CD14-positive monocyte (primary cell): ENCODE measurements at regions not wholly inside any gene's neighbourhood (a gene's known extent, or its start where the extent isn't known, plus 50 kb on each side); places are given as distances from the start of the nearest gene placed in this dataset.

Source experiments
- DNase-seq, 3 donors: peaks; one replicate each; pipeline ENCODE4 v3.0.0-alpha.2; 2011 to 2022
- H2AFZ ChIP-seq: 2 replicates; pipeline ENCODE4 v1.6.0; 2012; ENCODE audit warnings: mild to moderate bottlenecking, low read depth, low read length, inconsistent platforms; ENCODE audit not compliant: insufficient read depth, poor library complexity, severe bottlenecking
- H3K27ac ChIP-seq, 2 donors: 1 replicate in 1 of 2; 2 replicates in 1 of 2; pipeline ENCODE4 v1.5.1; 2012 to 2013; ENCODE audit warnings: low read length in 2 of 2, control low read depth in 1 of 2, inconsistent platforms in 1 of 2, low read depth in 1 of 2, mild to moderate bottlenecking in 1 of 2
- H3K27me3 ChIP-seq, 2 donors: one replicate each; pipeline versions ENCODE4 v1.6.0 to v1.6.1; 2011 to 2013; ENCODE audit warnings: low read length in 2 of 2; ENCODE audit not compliant: control insufficient read depth in 2 of 2, insufficient read depth in 2 of 2
- H3K36me3 ChIP-seq, 2 donors: replicated peaks in 1 of 2; 1 replicate in 1 of 2; 2 replicates in 1 of 2; pipeline versions ENCODE4 v1.5.1 to v1.6.1; 2012 to 2013; ENCODE audit warnings: low read length in 2 of 2, control low read depth in 1 of 2, inconsistent platforms in 1 of 2, mild to moderate bottlenecking in 1 of 2; ENCODE audit not compliant: insufficient read depth in 2 of 2, control insufficient read depth in 1 of 2
- H3K4me1 ChIP-seq, 2 donors: 1 replicate in 1 of 2; 2 replicates in 1 of 2; pipeline versions ENCODE4 v1.5.1 to v1.6.1; 2012 to 2013; ENCODE audit warnings: low read length in 2 of 2, control low read depth in 1 of 2, inconsistent platforms in 1 of 2, mild to moderate bottlenecking in 1 of 2, moderate library complexity in 1 of 2; ENCODE audit not compliant: insufficient read depth in 2 of 2, control insufficient read depth in 1 of 2
- H3K4me2 ChIP-seq: replicated peaks from 2 replicates; pipeline ENCODE3; 2012; ENCODE audit warnings: low read length, moderate library complexity, mild to moderate bottlenecking; ENCODE audit not compliant: poor library complexity, severe bottlenecking; ENCODE audit errors: extremely low read depth
- H3K4me3 ChIP-seq, 3 experiments: fragments of 200-600 bp in 1 of 3; sonication (generic) in 1 of 3; replicated peaks in 1 of 3; 1 replicate in 2 of 3; 2 replicates in 1 of 3; pipeline ENCODE4 v1.5.1; 2011 to 2013; ENCODE audit warnings: low read length in 3 of 3, mild to moderate bottlenecking in 3 of 3, control low read depth in 2 of 3, low read depth in 2 of 3, inconsistent platforms in 1 of 3, moderate library complexity in 1 of 3
- H3K79me2 ChIP-seq: 2 replicates; pipeline ENCODE4 v1.6.0; 2012; ENCODE audit warnings: mild to moderate bottlenecking, control low read depth, inconsistent platforms, low read length, moderate library complexity; ENCODE audit not compliant: insufficient read depth
- H3K9ac ChIP-seq: 2 replicates; pipeline ENCODE4 v1.6.0; 2017; ENCODE audit warnings: low read length, mild to moderate bottlenecking; ENCODE audit not compliant: insufficient read depth, poor library complexity, severe bottlenecking
- H3K9me3 ChIP-seq, 2 donors: replicated peaks in 1 of 2; 1 replicate in 1 of 2; 2 replicates in 1 of 2; pipeline versions ENCODE4 v1.5.1 to v1.6.1; 2012 to 2013; ENCODE audit warnings: low read length in 2 of 2, control low read depth in 1 of 2; ENCODE audit not compliant: control insufficient read depth in 1 of 2, insufficient read depth in 1 of 2
- H4K20me1 ChIP-seq: 2 replicates; pipeline ENCODE4 v1.6.0; 2012; ENCODE audit warnings: mild to moderate bottlenecking, low read length, control low read depth, moderate library complexity; ENCODE audit not compliant: insufficient read depth
- H3K27ac Mint-ChIP-seq, 7 donors: one replicate each; pipeline ENCODE4 v1.8.0; 2020; ENCODE audit warnings: mild to moderate bottlenecking in 7 of 7, mixed read lengths in 7 of 7, moderate library complexity in 6 of 7, inconsistent platforms in 2 of 7
- H3K27me3 Mint-ChIP-seq, 3 donors: one replicate each; pipeline ENCODE4 v1.8.0; 2021 to 2022; ENCODE audit warnings: low read depth in 3 of 3, mild to moderate bottlenecking in 3 of 3, mixed read lengths in 3 of 3, moderate library complexity in 3 of 3, inconsistent platforms in 1 of 3
- H3K36me3 Mint-ChIP-seq, 2 donors: one replicate each; pipeline ENCODE4 v1.8.0; 2020; ENCODE audit warnings: mixed read lengths in 2 of 2, inconsistent platforms in 1 of 2, mild to moderate bottlenecking in 1 of 2
- H3K4me1 Mint-ChIP-seq: one replicate; pipeline ENCODE4 v1.8.0; 2020; ENCODE audit warnings: mild to moderate bottlenecking, mixed read lengths
- H3K4me3 Mint-ChIP-seq, 2 donors: one replicate each; pipeline ENCODE4 v1.8.0; 2020; ENCODE audit warnings: mild to moderate bottlenecking in 2 of 2, mixed read lengths in 2 of 2, moderate library complexity in 1 of 2
- H3K9me3 Mint-ChIP-seq, 7 donors: one replicate each; pipeline ENCODE4 v1.8.0; 2020 to 2022; ENCODE audit warnings: mixed read lengths in 7 of 7, mild to moderate bottlenecking in 6 of 7, moderate library complexity in 6 of 7, inconsistent platforms in 2 of 7
- CTCF ChIP-seq: fragments of 200-600 bp; IDR thresholded peaks from one replicate; pipeline ENCODE4 v1.8.0; 2022; ENCODE audit warnings: antibody characterized with exemption, mild to moderate bottlenecking
- WGBS: methylation state at CpG from one replicate; pipeline ENCODE4 v1.1.5; 2013; ENCODE audit warnings: missing lambda C conversion rate; ENCODE audit not compliant: insufficient coverage; 5-methylcytosine and 5-hydroxymethylcytosine counted together
- intact Hi-C, 2 donors: fragments of 100-400 bp; cut with micrococcal nuclease; formaldehyde crosslinking; loops; one replicate each; pipeline versions ENCODE4 v1.15.0 to v1.15.1; 2023

GRCh38 chr6:144576871-144577270 is 291.7 kb downstream of the UTRN start:
- peak overlapping the region in 1 of 7 donors; percentile 23 for H3K27ac Mint-ChIP-seq
- Histone ChIP-seq H3K9me3 (no peaks in the 10 kb centered on the region), H3K27ac (no peak overlapping the region), H3K4me1 (no peaks in the 10 kb centered on the region), H3K4me3 (no peak overlapping the region), H3K36me3 (peaks cover 30 to 51% of the 10 kb centered on the region in 2 donors), H3K79me2 (no peaks in the 10 kb centered on the region), H2AFZ (no peak overlapping the region), H4K20me1 (peaks cover 6% of the 10 kb centered on the region), H3K9ac (no peak overlapping the region), H3K27me3 (no peaks in the 10 kb centered on the region), H3K4me2 (no peak overlapping the region)
- peaks cover 48 to 59% of the 10 kb centered on the region in 2 donors for H3K36me3 Mint-ChIP-seq
- no peak for DNase-seq
- 99% methylated on average over 6 of the region's 6 CpGs for WGBS
- intact Hi-C loops: no loop called here
- TF ChIP-seq CTCF: no peak
- peaks cover 0 to 2% (median under 1%) of the 10 kb centered on the region in 3 donors for H3K27me3 Mint-ChIP-seq
- H3K4me1 Mint-ChIP-seq: no peaks in the 10 kb centered on the region
- peaks cover 0 to 2% (median 0%) of the 10 kb centered on the region in 7 donors for H3K9me3 Mint-ChIP-seq
- H3K4me3 Mint-ChIP-seq: no peak overlapping the region

GRCh38 chr6:144578385-144579350 is 293.5 kb downstream of the UTRN start:
- peaks cover 11 to 13% of the 10 kb centered on the region in 2 donors for H3K4me1 ChIP-seq
- Mint-ChIP-seq H3K27ac (peak overlapping the region in 1 of 7 donors; percentile 18), H3K9me3 (no peaks in the 10 kb centered on the region), H3K36me3 (peaks cover 41 to 45% of the 10 kb centered on the region in 2 donors), H3K4me3 (no peak overlapping the region), H3K4me1 (peaks cover 13% of the 10 kb centered on the region), H3K27me3 (peaks cover 0 to 2% (median 1%) of the 10 kb centered on the region in 3 donors)
- H2AFZ ChIP-seq: no peak overlapping the region
- no peaks in the 10 kb centered on the region for H3K79me2 ChIP-seq
- H3K4me3 ChIP-seq: no peak overlapping the region
- no peak overlapping the region for H3K4me2 ChIP-seq
- intact Hi-C loops: no loop called here
- no peaks in the 10 kb centered on the region for H3K27me3 ChIP-seq
- no peak overlapping the region for H3K9ac ChIP-seq
- no peak for DNase-seq
- H3K9me3 ChIP-seq: no peaks in the 10 kb centered on the region
- TF ChIP-seq CTCF: no peak
- 83% methylated on average over 4 of the region's 7 CpGs for WGBS
- H3K27ac ChIP-seq: peak overlapping the region in 1 of 2 donors; percentile 12
- H3K36me3 ChIP-seq: peaks cover 30 to 50% of the 10 kb centered on the region in 2 donors
- H4K20me1 ChIP-seq: peaks cover 17% of the 10 kb centered on the region
